ENCODE measurements at regions not wholly inside any gene's neighbourhood (a gene's known extent, or its start where the extent isn't known, plus 50 kb on each side); places are given as distances from the start of the nearest gene placed in this dataset.

DNA sequence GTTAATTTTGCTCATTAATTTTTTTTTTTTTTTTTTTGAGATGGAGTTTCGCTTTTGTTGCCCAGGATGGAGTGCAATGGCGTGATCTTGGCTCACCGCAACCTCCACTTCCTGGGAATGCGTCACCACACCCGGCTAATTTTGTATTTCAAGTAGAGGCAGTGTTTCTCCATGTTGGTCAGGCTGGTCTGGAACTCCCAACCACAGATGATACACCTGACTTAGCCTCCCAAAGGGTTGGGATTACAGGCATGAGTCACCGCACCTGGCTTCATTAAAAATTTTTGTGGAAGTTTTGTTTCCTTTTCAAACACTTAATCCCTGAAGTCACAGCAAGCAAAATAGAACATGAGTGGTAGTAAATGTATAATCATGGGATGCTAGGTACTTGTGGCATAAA is 857.2 kb upstream of the PHF14 start:
- no peak for TF ChIP-seq POLR2A (IDR thresholded peaks at IDR 0.05)
- no peak for TF ChIP-seq EP300 (IDR thresholded peaks at IDR 0.05)
